Skeletal muscle cell (primary cell): ENCODE measurements at regions not wholly inside any gene's neighbourhood (a gene's known extent, or its start where the extent isn't known, plus 50 kb on each side); places are given as distances from the start of the nearest gene placed in this dataset.
A peak's percentile ranks its signal among the peaks of the same experiment; 100 is the strongest.

ENCODE experiments used
- DNase-seq: peaks from one replicate; pipeline ENCODE4 v3.0.0-alpha.2; 2010; ENCODE audit warnings: low read depth
- H3K4me3 ChIP-seq: 2 replicates; pipeline ENCODE4 v1.5.1; 2011; ENCODE audit warnings: low read depth, mild to moderate bottlenecking, control low read depth, low read length, moderate library complexity

GRCh38 chr18:24559526-24559925 is 99.1 kb downstream of the HRH4 start:
- DNase-seq, result no peak
- no peak overlapping the region for H3K4me3 ChIP-seq

- no peak overlapping the region for H3K4me3 ChIP-seq
- DNase-seq, result no peak
Observed at GRCh38 chr18:24560511-24560981, 100.1 kb downstream of the HRH4 start.

DNA sequence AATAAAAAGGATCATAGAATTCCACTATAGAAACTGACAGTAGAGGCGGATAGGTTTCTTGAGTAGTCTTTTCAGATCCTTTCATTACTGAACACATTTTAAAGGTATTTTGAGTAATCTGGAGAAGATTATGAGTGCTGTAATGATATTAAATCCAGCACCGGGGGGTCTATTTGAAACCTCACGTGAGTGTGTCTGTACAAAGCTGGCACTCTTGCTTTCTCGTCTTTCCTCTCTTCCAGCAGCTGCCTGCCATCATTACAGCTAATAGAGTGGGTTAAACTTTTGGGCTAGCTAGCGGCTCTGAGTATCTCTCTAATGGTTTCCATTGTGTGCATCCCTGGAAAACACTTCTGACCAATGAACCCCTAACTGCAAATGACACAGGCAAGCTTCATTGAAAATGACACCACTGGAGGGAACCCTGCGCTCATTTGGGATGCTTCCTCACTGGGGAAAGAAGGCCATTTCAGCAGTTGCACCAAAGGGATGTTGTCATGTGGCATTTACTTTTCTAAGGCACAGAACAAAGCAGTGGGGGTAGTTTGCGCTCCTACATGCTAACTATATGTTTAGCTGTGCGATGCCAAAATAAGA is 101.0 kb downstream of the HRH4 start:
- H3K4me3 ChIP-seq, result no peak overlapping the region
- DNase-seq, result no peak

- no peak for DNase-seq
Observed at GRCh38 chr18:24567199-24567598, 106.8 kb downstream of the HRH4 start.

GRCh38 chr18:24570716-24571115 is 110.3 kb downstream of the HRH4 start:
- DNase-seq, result no peak
- H3K4me3 ChIP-seq, result no peak overlapping the region

More at GRCh38 chr18:24567199-24567598, 106.8 kb downstream of the HRH4 start:
- H3K4me3 ChIP-seq, result no peak overlapping the region

- H3K4me3 ChIP-seq, result no peak overlapping the region
- DNase-seq, result no peak
Observed at GRCh38 chr18:24582771-24583170, 122.3 kb downstream of the HRH4 start.

- no peak overlapping the region for H3K4me3 ChIP-seq
- DNase-seq, result no peak
Observed at GRCh38 chr18:24584205-24584604, 123.8 kb downstream of the HRH4 start.

DNA sequence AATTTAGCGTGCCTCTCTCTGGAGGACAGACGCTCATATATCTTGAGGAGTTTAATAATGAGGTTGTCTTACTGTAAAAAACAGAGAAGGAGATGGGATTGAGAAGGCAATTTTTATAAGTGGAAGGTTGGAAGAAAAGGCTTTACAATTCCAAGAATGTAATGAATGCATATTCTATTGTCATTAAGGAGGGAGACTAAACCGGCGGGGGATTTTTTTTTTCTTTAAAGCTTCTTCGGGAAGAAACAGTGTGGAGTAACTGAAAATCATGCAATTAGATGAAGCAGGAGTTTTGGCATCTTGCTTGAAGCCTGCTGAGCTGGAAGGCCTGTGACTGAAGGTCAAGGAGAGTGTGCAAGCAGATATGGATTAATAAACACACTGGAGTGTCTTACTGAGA is 124.4 kb downstream of the HRH4 start:
- H3K4me3 ChIP-seq, result no peak overlapping the region
- no peak for DNase-seq

- DNase-seq, result no peak
- H3K4me3 ChIP-seq, result no peak overlapping the region
Observed at GRCh38 chr18:24585996-24586566, 125.6 kb downstream of the HRH4 start.

DNA sequence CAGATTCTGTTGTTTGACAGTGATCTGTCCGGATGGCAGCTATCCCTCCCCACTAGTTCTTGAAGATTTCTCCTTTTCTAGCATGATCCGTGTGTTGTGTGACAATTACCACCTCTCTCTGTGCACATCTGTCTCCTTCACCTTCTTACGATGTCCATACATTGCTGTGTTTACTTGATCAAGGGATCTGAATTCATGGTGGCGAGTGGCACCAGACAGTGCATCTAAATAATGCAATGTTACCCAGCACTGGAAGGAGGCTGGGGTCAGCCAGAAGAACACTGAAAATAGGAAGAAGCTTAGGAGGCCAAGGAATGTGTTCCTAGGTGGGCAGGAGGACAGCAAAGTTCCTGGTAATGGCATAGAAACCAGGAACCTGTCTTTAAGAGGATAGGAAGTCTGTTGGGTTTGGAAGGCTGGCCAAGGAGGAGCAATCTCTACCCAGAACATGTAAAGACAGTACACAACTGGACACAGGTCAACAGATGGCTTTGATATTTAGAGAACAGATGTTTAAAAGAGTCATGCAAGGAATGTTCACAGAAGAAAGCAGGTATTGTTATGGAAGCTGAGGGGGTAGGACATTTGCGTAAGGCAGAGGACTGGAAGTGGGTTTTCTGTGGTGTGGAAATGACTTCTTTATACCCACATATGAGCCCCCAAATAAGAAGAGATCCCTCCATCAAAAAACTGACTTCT is 126.4 kb downstream of the HRH4 start:
- no peak overlapping the region for H3K4me3 ChIP-seq
- no peak for DNase-seq

- no peak overlapping the region for H3K4me3 ChIP-seq
- no peak for DNase-seq
Observed at GRCh38 chr18:24588440-24588839, 128.0 kb downstream of the HRH4 start.

DNA sequence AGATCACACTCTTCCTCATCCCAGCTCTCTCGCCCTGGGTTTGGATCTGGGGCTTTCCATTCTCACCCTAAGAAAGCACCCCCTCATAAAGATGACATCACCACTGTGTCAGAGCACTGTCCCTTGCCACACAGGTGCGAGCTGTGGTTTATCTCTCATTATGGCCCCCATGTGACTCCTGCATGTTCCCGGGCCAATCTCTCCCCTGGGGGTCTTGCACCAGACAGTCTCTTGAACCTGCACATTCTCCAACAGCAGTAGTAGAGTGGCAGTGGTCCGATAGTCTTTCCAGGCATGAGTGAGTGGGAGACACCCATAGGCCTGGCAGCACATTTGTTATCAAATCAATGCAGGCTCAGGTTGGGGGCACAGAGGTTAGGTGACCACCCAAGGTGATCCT is 130.5 kb downstream of the HRH4 start:
- no peak overlapping the region for H3K4me3 ChIP-seq
- DNase-seq, result no peak

GRCh38 chr18:24593401-24593800 is 133.0 kb downstream of the HRH4 start:
- no peak overlapping the region for H3K4me3 ChIP-seq
- DNase-seq, result no peak

DNA sequence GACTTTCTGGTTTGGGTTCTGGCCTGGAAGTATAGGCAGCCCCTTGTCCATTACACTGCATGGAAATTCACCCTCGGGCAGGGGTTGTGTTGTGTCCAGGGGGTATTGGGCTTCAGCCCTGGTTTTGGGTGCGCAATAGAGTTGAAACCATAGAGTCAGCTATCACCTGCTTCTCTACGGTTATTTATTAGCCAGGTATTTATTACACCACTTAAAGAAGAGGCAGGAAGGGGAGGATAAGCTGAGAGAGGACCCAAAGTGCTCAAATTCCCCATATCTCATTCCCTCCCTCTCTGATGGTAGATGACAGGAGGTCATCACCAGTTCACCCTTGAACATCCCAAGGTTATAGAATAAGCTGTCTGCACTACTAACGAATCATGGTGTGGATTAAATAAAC is 133.4 kb downstream of the HRH4 start:
- H3K4me3 ChIP-seq, result no peak overlapping the region
- no peak for DNase-seq

DNA sequence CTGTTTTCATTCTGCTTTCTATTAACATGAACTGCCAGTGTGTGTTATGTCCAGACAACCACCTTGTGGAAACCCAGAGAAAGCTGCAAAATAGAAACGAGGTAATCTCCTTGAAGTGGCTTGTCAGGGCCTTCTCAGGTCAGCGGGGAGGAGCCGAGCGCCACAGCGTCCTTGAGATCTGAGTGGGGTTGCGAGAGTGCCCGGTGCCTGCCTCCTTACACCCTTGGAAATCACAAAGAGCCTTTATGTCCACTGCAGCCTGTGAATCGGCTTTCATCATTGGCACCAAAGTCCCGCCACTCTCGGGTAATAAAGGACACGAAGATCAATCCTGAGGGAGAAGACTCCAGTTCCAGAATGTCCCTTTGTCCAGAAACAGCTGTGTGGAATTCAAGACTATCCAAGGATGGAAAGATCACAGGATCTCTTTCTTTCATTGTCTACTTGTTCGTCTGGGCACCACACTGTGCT is 135.2 kb downstream of the HRH4 start:
- no peak overlapping the region for H3K4me3 ChIP-seq
- no peak for DNase-seq

- H3K4me3 ChIP-seq, result no peak overlapping the region
- DNase-seq, result peak; percentile 16
Observed at GRCh38 chr18:24600076-24600654, 139.7 kb downstream of the HRH4 start.

DNA sequence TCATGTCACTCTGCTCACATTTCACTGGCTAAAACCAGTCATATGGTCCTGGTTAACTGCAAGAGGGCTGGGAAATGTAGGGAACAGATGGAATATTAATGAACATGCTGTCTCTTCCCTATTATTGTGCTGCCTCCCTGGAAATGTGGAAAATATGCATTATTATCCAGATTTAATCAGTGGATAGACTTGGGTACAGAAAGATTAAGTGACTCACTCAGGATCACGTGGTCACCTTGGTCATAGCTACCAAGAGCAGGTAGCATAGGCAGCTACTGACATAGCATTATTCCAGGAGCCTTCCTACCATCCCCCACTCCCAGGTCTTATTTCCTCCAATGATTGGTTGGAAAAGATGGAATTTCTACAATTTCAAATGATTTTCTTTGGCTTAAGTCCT is 141.1 kb downstream of the HRH4 start:
- DNase-seq, result no peak
- H3K4me3 ChIP-seq, result no peak overlapping the region

DNA sequence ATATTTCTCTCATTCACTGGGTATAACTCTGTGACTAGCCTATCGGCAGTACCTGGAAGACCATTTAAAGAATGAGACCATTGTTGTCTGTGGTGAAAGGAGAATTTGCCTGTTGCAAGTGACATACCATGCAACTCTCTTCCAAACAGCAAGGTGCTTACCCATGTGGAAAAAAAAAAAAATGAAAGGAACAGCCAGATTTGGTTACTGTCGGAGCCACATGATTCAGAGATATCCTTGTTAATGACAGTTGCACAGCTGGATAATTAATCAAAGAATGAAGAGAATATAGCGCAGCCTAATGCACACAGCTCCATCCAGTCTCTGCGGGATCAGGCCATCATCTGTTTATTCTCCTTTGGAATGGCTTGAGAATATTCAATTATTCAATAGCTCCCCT is 141.8 kb downstream of the HRH4 start:
- H3K4me3 ChIP-seq, result no peak overlapping the region
- DNase-seq, result no peak

- DNase-seq, result no peak
- H3K4me3 ChIP-seq, result no peak overlapping the region
Observed at GRCh38 chr18:24603151-24603550, 142.7 kb downstream of the HRH4 start.

GRCh38 chr18:24605444-24605843 is 145.0 kb downstream of the HRH4 start:
- no peak for DNase-seq
- no peak overlapping the region for H3K4me3 ChIP-seq

- H3K4me3 ChIP-seq, result no peak overlapping the region
- DNase-seq, result no peak
Observed at GRCh38 chr18:24609254-24609653, 148.8 kb downstream of the HRH4 start.
